GM18873 (cell line): ENCODE measurements at regions not wholly inside any gene's neighbourhood (a gene's known extent, or its start where the extent isn't known, plus 50 kb on each side); places are given as distances from the start of the nearest gene placed in this dataset.

ENCODE experiments used
- ATAC-seq: cut with Tn5 transposase; IDR thresholded peaks from one replicate; pipeline ENCODE4 v1.9.1; 2021; ENCODE audit warnings: mild to moderate bottlenecking, moderate library complexity, moderate number of reproducible peaks; ENCODE audit not compliant: unreplicated experiment, low FRiP score

DNA sequence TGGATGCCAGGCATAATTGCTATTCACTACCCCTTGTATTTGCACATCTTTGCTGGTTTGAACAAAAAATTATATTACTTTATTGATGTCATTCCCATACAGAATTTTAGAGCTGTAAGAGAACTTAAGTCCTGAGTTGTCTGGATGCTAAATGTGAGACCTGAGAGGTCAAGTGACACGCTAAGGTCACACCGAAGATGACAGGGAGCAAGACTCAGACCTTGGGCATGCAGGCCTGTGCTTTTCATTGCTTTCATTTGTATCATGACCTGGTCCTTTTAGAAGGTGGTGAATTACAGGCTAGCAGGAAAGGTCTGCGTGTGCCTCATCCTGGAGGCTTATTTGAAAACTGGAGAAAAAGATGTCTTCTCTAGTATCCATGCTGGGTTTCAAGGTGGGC, 312.0 kb upstream of the RASGRP1 start:
- ATAC-seq: no peak

DNA sequence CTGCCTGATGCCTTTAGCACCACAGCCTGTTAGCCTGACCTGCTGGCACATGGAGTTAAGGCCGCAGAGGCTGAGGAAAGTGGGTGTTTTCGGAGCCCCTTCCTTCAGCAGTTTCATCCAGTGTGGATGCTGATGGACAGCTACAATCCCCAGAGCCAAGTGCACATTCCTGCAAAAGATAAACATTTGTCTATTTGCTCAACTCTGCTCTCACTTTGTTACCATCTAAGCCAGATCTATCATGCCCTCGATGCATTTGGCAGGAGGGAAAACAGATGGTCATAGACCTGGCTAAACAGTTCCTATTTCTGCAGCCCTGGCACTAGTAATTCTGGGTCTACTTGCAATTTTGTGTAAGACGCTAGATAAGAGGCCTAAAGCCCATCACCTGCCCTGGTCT, 312.9 kb upstream of the RASGRP1 start:
- ATAC-seq: no peak

DNA sequence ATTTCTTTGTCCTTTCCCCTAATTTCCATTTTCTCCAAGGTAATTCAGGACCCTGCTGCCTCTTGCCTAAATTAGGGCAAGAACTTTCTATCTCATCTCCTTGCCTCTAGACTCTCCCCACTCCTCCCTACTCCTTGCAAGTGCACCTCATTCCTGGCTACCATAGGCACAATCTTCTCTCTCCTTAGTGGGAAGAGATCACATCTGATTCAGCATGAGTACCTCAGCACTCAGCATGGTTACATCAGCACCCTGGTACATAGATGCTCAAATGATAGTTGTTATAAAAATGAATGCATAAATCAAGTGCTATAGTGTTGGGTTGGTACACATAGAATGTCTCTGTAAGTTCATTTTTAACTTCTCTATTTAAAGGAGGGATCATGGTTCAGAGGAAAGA, 313.4 kb upstream of the RASGRP1 start:
- no peak for ATAC-seq

DNA sequence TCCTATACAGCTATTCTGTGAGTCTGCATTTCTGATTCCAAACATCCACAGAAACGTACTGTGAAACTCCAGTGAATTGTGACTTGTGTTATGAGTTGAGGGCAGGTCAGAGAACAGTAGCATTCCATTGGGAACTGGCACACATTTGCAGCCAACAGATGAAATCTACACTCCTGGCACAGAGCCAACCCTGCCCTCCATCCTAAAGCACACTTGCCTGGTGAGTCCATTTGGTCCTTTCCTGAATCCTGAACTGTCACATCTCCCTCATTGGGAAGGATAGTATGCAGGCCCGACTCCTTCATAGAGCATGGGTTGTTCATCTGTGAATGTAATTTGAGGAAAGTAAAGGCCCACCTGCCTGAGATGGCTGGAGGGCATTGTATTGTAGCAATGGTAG, 314.3 kb upstream of the RASGRP1 start:
- ATAC-seq: no peak

DNA sequence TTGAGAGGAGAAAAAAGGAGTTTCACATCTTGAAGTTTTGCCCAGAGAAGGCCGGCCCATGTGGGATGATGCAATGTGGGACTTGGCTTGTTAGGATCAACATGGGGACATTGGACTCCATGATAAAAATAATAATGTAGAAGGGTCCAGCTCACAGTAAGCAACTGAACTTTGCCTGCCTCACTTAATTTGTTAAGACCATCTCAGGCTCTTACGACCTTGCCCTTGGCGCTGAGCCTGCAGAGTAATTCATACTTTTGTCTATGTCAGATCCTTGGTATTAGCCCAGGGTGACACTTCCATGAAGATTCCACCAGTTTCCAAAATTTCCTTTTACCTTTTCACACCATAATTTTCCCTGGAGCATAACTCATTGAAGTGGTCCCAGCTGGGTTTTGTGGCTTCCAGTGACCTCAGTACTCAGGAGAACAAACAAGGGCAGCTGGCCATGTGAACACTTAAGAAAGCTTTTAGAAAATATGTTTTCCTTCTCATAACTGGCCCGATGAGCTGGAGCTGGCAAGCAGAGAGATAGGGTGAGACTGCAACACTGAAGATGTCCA, 315.4 kb upstream of the RASGRP1 start:
- ATAC-seq: no peak

DNA sequence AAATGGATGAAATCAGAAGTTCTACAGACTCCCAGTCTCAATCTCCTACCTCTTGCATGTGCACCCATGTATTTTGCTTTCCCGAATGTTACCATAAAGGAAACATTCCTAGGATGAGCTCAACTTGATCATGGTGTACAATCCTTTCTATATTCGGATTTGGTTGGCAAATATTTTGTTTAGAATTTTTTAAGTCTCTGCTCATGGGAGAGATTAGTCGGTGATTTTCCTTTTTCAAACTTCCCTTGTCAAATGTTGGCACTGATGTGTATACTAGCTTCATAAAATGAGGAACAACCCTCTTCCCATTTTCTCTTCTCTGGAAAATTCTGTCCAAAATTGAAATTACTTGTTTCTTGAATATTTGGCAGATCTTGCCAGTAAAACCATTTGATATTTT, 317.6 kb upstream of the RASGRP1 start:
- no peak for ATAC-seq

DNA sequence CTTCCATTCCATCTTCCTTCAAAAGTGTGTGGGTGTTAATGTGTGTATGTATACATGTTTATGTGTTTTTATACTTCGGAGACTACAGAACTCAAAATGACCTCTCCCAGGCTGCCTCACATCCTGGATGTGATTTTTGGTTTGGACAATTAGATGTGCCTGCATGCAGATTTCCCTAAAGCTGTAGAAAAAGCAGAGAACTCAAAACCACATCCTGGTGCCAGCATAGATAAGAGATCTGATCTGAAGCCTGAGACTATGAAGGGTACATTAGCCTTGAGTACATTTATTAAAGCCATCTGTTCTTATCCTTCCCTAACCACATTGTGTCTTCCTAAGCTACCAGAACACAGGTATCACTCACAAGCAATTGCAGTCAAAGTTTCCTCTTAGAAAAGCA, 319.4 kb upstream of the RASGRP1 start:
- ATAC-seq: no peak

DNA sequence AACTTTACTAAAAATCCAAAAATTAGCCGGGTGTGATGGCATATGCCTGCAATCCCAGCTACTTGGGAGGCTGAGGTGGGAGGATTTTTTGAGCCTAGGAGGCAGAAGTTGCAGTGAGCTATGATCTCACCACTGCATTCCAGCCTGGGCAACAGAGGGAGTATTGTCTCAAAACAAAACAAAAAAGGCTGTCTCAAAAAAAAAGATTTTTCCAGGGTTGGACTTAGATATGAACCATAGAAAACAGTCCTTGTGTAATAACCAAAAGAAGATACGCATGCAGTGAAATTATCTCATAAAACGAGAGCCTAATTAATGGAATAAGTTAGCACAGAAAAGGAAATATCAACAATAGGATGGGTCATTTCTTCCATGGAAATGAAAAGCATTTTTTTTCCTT, 320.4 kb upstream of the RASGRP1 start:
- ATAC-seq: no peak

DNA sequence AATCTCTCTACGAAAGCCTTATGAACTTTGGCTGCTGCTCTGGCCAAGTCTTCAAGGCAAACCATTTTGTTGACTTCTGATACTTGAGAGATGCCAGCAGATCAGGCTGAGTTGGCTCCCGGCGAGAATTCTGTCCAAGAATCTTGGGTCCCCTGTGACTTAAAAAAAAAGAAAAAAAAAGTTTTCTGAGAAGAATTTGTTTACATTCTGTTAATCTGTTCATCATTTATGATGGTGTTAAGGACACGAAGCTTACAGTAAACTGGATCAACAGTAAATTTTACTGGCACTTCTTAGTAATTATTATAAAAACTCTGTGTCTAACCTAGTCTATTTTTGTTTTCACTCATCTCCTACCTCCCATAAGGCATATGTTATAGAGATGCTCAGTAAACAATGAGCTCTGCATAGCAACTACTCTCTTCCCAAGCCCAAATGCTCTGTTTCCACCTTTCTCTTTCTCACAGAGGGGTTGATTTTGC, 320.9 kb upstream of the RASGRP1 start:
- ATAC-seq: no peak

DNA sequence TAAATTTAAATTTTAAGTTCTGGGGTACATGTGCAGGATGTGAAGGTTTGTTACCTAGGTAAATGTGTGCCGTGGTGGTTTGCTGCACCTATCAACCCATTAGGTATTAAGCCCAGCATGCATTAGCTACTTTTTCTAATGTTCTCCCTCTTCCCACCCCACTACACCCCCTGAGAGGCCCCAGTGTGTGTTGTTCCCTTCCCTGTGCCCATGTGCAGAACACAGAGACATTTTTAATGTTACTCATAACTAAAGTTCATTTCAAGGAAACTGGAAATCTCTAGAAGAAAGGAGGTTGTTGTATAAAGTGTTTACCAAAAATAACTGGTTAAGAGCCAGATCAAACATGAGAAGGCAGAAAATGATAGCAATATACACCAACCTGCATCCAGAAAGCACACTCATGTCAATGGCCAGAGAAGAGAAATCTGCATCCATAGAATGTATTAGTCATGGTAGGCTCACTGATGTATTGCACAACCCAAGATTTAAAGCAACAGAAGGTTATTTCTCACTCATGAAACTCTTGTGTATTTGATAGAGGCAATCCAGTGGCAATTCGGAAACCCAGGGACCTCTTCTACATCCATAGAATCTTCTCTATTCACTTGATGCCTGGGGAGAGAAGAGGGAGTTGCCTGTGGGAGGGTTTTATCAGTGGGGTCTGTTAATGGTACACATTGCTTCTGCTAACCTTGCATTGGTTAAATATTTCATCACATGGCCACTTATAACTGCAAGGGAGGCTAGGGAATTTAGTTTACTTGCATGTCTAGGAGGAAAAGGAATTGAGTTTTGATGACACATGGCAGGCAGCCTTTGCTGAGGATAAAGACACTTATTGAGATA, 321.9 kb upstream of the RASGRP1 start:
- ATAC-seq: no peak

DNA sequence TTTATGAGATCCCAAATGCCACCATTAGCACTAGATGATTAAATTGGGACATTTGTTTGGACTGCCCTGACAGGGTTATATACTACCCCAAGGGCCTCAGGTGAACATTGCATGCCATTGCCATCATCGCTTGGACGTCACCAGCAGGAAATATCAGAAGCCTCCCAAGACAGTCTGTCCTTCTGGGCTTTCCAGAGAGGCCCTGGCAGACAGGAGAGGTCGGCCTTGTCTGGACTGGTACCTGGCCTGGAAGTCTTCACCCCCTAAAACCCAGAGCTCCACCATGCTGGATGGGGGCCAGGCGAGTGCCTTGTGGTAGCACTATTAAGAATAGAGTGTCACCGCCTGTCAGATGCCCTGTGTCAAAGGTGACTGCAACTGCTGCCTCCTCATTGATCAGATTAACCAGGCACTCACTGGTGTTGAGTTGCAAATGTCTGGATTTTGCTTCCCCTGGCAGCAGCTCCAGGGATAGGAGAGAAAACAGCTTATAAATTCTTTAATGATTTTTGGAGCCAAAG, 324.1 kb upstream of the RASGRP1 start:
- no peak for ATAC-seq

DNA sequence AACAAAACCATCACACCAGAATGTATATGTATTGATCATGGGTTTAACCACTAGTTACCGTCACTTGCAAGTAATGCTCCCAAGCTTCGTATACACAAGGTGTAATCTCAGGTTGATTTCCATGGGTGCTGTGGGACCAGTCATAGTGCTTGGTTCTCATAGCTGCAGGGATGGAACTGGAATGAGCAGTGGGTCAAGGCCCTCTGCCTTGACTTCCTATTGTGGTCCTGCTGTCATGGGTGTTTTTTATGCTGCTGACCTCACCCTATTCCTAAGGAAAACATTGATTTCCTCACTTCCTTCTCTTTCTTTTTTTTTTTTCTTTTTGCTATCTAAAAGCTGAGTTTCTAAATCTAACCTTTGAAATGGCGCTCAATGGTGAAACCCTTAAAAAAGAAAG, 325.6 kb upstream of the RASGRP1 start:
- no peak for ATAC-seq

DNA sequence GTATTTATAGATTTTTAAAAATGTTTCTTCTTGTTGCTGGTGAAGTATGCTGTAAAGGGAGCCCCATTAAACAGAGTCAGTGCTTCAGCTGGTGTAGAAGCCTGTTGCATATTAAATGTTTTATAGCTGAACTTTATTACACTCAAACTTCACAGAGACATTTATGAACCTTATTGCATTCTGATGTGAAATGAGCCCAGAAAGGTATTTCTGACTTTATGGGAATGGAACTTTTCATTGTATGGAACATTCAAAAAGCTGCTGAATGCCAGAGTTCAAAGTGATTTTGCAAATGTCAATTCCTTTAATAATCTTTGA, 329.3 kb upstream of the RASGRP1 start:
- no peak for ATAC-seq

DNA sequence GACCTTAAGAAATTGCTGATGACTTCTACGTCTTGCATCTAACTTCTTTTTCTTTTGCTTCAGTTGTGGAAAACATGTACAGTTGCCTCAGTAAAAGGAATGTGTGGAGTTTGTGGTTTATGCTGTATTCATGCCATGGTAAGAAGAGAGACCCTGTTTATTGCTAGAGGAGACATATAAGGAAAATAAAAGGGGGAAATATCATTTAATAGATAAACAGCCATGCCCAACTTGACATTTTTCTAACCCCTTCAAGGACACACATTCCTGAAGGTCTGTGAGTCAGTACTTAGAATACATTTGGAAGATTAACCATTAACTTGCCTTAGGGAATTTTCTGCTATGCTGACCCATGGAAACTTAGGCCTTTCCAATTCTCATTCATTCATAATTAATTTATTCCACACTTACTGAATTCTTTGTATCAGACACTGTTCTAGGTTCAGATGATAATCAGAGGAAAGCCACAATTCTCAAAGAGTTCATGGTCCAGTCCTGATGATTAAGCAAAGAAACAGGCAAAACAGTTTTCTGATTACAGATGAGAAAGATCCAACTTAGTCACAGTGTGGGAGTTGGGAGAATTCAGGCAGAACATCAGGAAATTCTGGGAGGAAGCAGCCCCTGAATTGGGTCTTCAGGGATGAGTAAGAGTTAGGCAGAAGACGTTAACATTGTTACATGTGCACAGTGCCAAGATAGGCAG, 329.8 kb upstream of the RASGRP1 start:
- ATAC-seq: no peak

DNA sequence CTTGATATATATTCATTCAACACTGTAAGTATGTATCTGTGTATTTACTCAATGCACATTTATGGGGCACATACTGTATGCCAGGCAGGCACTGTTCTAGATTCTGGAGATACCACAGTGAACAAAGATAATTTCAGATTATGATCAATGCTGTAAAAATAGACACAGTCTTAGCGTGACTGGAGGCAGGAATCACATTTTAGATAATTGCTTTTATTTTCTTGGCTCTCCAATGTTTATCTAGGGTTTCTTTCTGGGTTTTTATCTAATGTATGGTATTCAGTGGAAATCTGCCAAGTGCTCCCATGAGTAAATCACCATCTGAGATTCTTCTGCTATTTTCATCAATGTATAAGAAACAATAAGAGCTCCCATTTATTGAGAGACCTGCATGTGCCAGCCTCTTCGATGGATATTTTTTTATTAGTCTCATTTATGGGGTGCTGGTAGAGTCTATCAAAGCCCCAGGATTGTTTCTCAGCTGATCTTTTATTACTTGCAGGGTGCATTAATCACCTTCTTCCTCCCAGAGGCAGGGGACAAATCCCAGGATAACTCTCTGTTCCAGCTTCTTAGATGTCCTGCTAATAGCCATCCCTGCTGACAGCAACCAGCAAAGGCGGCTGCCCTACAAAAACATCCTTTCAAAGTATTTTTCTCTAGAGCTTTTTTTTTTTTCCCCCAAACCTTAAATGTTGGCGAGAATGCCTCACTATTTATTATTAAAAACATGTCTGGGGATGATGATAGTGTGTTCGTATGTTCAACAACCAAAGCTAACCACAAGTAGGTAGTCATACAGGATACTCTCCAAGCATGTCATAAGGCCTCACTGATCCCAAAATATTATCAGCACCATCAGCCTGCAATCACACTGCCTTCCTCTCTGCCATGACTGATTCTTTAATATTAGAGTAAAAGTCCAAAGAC, 331.0 kb upstream of the RASGRP1 start:
- ATAC-seq: no peak

DNA sequence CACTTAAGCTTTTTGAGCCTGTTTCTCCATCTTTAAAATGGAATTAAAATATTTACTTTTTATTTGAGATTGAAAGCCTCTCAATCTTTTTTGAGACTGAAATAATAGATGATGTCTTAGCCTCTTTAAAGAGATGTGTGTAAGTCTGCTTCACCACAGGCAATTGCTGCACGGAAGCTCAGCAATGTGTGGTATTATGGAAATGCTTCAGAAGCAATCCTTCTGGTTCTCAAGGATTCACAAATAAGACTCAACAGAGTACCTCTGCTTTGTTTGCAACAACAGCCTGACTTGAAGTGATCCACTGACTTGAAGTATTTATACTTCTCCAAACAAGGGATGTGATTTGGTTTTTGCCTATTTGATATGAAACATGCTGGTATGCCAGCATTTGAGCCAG, 332.0 kb upstream of the RASGRP1 start:
- ATAC-seq: no peak

DNA sequence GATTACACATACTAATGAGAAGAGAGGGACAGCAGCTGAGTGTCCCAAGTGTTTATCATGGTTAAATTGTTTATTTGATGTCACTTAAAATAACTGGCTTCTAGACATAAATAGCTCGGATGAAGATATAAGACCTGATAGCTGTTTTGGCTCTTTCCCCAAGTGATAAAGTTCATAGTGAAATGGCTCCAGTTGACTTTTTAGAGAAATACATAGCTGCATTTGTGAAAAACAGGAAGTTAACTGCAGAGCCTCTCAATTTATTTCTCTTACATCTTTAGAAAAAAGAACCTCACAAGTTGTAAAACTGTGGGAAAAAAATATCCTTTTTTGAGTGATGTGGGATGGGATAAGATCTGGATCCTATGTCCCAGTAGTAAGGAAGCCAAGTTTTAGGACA, 332.9 kb upstream of the RASGRP1 start:
- no peak for ATAC-seq

DNA sequence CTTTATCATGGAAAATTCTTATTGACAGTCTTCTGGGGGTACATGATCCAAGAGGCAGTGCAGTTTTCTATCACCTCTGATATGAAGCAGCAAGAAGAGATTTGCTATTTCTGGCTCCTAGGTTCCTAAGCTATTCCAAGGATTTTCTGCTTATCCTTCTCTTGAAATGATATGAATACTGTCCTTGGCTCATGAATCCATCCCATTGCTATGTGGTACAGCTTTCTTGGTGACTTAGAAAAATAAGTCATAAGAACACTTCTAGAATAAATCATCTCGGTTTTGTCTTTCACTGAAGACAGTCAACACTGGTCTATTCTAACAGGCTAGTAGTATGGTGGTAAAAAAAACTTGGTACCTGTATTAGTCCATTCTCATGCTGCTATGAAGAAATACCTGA, 333.6 kb upstream of the RASGRP1 start:
- ATAC-seq: no peak

DNA sequence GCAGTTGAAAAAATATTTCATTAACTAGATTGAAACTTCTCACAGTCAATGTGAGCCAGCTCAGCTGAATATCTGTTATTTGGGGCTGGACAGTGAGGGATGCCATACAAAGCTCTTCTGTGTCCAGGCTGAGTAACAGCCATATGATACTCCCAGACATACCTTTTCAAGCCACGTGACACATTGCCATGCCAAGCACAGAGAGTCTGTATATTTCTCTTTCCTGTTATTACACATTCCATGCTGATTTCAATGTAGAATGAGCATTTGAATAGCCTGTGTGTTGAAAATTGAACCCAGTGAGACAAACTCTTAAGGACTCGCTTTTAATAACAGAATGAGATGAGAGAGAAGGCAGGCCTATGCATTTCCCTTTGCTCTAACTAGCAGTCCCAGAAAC, 334.7 kb upstream of the RASGRP1 start:
- ATAC-seq: no peak

DNA sequence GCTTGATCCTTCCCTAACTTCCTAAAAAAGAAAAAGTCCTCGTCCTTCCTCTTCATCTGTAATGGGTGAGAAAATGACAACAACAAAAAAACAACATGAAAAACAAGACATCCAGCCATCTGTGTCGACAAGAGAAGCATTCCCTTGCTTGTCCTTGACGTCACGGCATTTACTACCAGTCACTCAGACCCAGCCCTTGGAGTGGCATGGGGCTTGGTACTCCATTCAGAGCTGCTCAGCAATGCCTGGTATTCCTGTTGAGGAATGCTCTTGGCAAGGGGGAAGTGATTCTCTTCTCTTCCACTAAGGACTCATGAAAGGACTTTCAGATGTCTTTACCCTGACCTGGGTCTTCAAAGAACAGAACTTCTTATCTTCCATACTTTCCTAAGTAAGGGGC, 339.7 kb upstream of the RASGRP1 start:
- ATAC-seq: no peak

DNA sequence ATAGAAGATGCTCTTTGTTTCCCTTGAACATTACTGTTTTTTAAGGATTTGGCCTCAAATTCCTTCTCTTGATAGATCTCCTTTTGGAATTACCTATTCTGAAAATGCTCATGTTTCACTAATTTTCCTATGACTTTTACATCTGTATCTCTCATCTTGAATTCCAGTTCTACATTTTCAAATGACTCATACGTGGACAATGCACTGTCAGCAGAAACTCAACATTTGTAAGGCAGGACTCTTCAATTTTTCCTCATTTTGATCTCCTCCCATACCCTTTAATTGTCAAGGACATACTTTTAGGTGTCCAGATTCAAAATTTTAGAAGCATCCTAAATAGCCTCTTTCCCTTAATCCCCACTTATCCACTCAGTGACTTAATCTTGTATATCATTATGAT, 341.0 kb upstream of the RASGRP1 start:
- ATAC-seq: no peak
